ENCODE measurements at regions not wholly inside any gene's neighbourhood (a gene's known extent, or its start where the extent isn't known, plus 50 kb on each side); places are given as distances from the start of the nearest gene placed in this dataset.

GRCh38 chr2:16330982-16331381 lies 334.7 kb downstream of the CYRIA start:
- DNase-seq (ENCODE audit: low read depth), result no peak

- no peak for DNase-seq (ENCODE audit: low read depth)
These were observed 335.1 kb downstream of the CYRIA start for GRCh38 chr2:16330571-16330970.

- DNase-seq (ENCODE audit: low read depth), result no peak
These were observed 335.6 kb downstream of the CYRIA start for GRCh38 chr2:16330012-16330411.

GRCh38 chr2:16329421-16329820 lies 336.2 kb downstream of the CYRIA start:
- DNase-seq (ENCODE audit: low read depth), result no peak

GRCh38 chr2:16328521-16329190 lies 337.0 kb downstream of the CYRIA start:
- no peak for DNase-seq (ENCODE audit: low read depth)

GRCh38 chr2:16327326-16327725 lies 338.3 kb downstream of the CYRIA start:
- DNase-seq (ENCODE audit: low read depth), result no peak

GRCh38 chr2:16326711-16327300 lies 338.8 kb downstream of the CYRIA start:
- DNase-seq (ENCODE audit: low read depth), result no peak

GRCh38 chr2:16325976-16326510 lies 339.6 kb downstream of the CYRIA start:
- no peak for DNase-seq (ENCODE audit: low read depth)

GRCh38 chr2:16325016-16325975 lies 340.3 kb downstream of the CYRIA start:
- DNase-seq (ENCODE audit: low read depth), result no peak

GRCh38 chr2:16324544-16324937 lies 341.1 kb downstream of the CYRIA start:
- no peak for DNase-seq (ENCODE audit: low read depth)

GRCh38 chr2:16323551-16324543 lies 341.8 kb downstream of the CYRIA start:
- DNase-seq (ENCODE audit: low read depth), result no peak

GRCh38 chr2:16323126-16323520 lies 342.5 kb downstream of the CYRIA start:
- DNase-seq (ENCODE audit: low read depth), result no peak

GRCh38 chr2:16322308-16323125 lies 343.1 kb downstream of the CYRIA start:
- no peak for DNase-seq (ENCODE audit: low read depth)

- no peak for DNase-seq (ENCODE audit: low read depth)
These were observed 343.8 kb downstream of the CYRIA start for GRCh38 chr2:16321872-16322271.

GRCh38 chr2:16321256-16321655 lies 344.4 kb downstream of the CYRIA start:
- no peak for DNase-seq (ENCODE audit: low read depth)

GRCh38 chr2:16320716-16321115 lies 344.9 kb downstream of the CYRIA start:
- no peak for DNase-seq (ENCODE audit: low read depth)

- no peak for DNase-seq (ENCODE audit: low read depth)
These were observed 346.0 kb downstream of the CYRIA start for GRCh38 chr2:16319551-16320121.

- DNase-seq (ENCODE audit: low read depth), result no peak
These were observed 347.0 kb downstream of the CYRIA start for GRCh38 chr2:16318474-16319195.

GRCh38 chr2:16318051-16318450 lies 347.6 kb downstream of the CYRIA start:
- DNase-seq (ENCODE audit: low read depth), result no peak

Data from activated T-helper 1 cell treated with Interleukin-2 at 50 U/mL for 16 hours (primary cell).